CD14-positive monocyte (primary cell): ENCODE measurements at regions not wholly inside any gene's neighbourhood (a gene's known extent, or its start where the extent isn't known, plus 50 kb on each side); places are given as distances from the start of the nearest gene placed in this dataset.

Source experiments
- DNase-seq, 3 donors: peaks; one replicate each; pipeline ENCODE4 v3.0.0-alpha.2; 2011 to 2022
- H2AFZ ChIP-seq: 2 replicates; pipeline ENCODE4 v1.6.0; 2012; ENCODE audit warnings: mild to moderate bottlenecking, low read depth, low read length, inconsistent platforms; ENCODE audit not compliant: insufficient read depth, poor library complexity, severe bottlenecking
- H3K27ac ChIP-seq, 2 donors: 1 replicate in 1 of 2; 2 replicates in 1 of 2; pipeline ENCODE4 v1.5.1; 2012 to 2013; ENCODE audit warnings: low read length in 2 of 2, control low read depth in 1 of 2, inconsistent platforms in 1 of 2, low read depth in 1 of 2, mild to moderate bottlenecking in 1 of 2
- H3K27me3 ChIP-seq, 2 donors: one replicate each; pipeline versions ENCODE4 v1.6.0 to v1.6.1; 2011 to 2013; ENCODE audit warnings: low read length in 2 of 2; ENCODE audit not compliant: control insufficient read depth in 2 of 2, insufficient read depth in 2 of 2
- H3K36me3 ChIP-seq, 2 donors: replicated peaks in 1 of 2; 1 replicate in 1 of 2; 2 replicates in 1 of 2; pipeline versions ENCODE4 v1.5.1 to v1.6.1; 2012 to 2013; ENCODE audit warnings: low read length in 2 of 2, control low read depth in 1 of 2, inconsistent platforms in 1 of 2, mild to moderate bottlenecking in 1 of 2; ENCODE audit not compliant: insufficient read depth in 2 of 2, control insufficient read depth in 1 of 2
- H3K4me1 ChIP-seq, 2 donors: 1 replicate in 1 of 2; 2 replicates in 1 of 2; pipeline versions ENCODE4 v1.5.1 to v1.6.1; 2012 to 2013; ENCODE audit warnings: low read length in 2 of 2, control low read depth in 1 of 2, inconsistent platforms in 1 of 2, mild to moderate bottlenecking in 1 of 2, moderate library complexity in 1 of 2; ENCODE audit not compliant: insufficient read depth in 2 of 2, control insufficient read depth in 1 of 2
- H3K4me2 ChIP-seq: replicated peaks from 2 replicates; pipeline ENCODE3; 2012; ENCODE audit warnings: low read length, moderate library complexity, mild to moderate bottlenecking; ENCODE audit not compliant: poor library complexity, severe bottlenecking; ENCODE audit errors: extremely low read depth
- H3K4me3 ChIP-seq, 3 experiments: fragments of 200-600 bp in 1 of 3; sonication (generic) in 1 of 3; replicated peaks in 1 of 3; 1 replicate in 2 of 3; 2 replicates in 1 of 3; pipeline ENCODE4 v1.5.1; 2011 to 2013; ENCODE audit warnings: low read length in 3 of 3, mild to moderate bottlenecking in 3 of 3, control low read depth in 2 of 3, low read depth in 2 of 3, inconsistent platforms in 1 of 3, moderate library complexity in 1 of 3
- H3K79me2 ChIP-seq: 2 replicates; pipeline ENCODE4 v1.6.0; 2012; ENCODE audit warnings: mild to moderate bottlenecking, control low read depth, inconsistent platforms, low read length, moderate library complexity; ENCODE audit not compliant: insufficient read depth
- H3K9ac ChIP-seq: 2 replicates; pipeline ENCODE4 v1.6.0; 2017; ENCODE audit warnings: low read length, mild to moderate bottlenecking; ENCODE audit not compliant: insufficient read depth, poor library complexity, severe bottlenecking
- H3K9me3 ChIP-seq, 2 donors: replicated peaks in 1 of 2; 1 replicate in 1 of 2; 2 replicates in 1 of 2; pipeline versions ENCODE4 v1.5.1 to v1.6.1; 2012 to 2013; ENCODE audit warnings: low read length in 2 of 2, control low read depth in 1 of 2; ENCODE audit not compliant: control insufficient read depth in 1 of 2, insufficient read depth in 1 of 2
- H4K20me1 ChIP-seq: 2 replicates; pipeline ENCODE4 v1.6.0; 2012; ENCODE audit warnings: mild to moderate bottlenecking, low read length, control low read depth, moderate library complexity; ENCODE audit not compliant: insufficient read depth
- H3K27ac Mint-ChIP-seq, 7 donors: one replicate each; pipeline ENCODE4 v1.8.0; 2020; ENCODE audit warnings: mild to moderate bottlenecking in 7 of 7, mixed read lengths in 7 of 7, moderate library complexity in 6 of 7, inconsistent platforms in 2 of 7
- H3K27me3 Mint-ChIP-seq, 3 donors: one replicate each; pipeline ENCODE4 v1.8.0; 2021 to 2022; ENCODE audit warnings: low read depth in 3 of 3, mild to moderate bottlenecking in 3 of 3, mixed read lengths in 3 of 3, moderate library complexity in 3 of 3, inconsistent platforms in 1 of 3
- H3K36me3 Mint-ChIP-seq, 2 donors: one replicate each; pipeline ENCODE4 v1.8.0; 2020; ENCODE audit warnings: mixed read lengths in 2 of 2, inconsistent platforms in 1 of 2, mild to moderate bottlenecking in 1 of 2
- H3K4me1 Mint-ChIP-seq: one replicate; pipeline ENCODE4 v1.8.0; 2020; ENCODE audit warnings: mild to moderate bottlenecking, mixed read lengths
- H3K4me3 Mint-ChIP-seq, 2 donors: one replicate each; pipeline ENCODE4 v1.8.0; 2020; ENCODE audit warnings: mild to moderate bottlenecking in 2 of 2, mixed read lengths in 2 of 2, moderate library complexity in 1 of 2
- H3K9me3 Mint-ChIP-seq, 7 donors: one replicate each; pipeline ENCODE4 v1.8.0; 2020 to 2022; ENCODE audit warnings: mixed read lengths in 7 of 7, mild to moderate bottlenecking in 6 of 7, moderate library complexity in 6 of 7, inconsistent platforms in 2 of 7
- WGBS: methylation state at CpG from one replicate; pipeline ENCODE4 v1.1.5; 2013; ENCODE audit warnings: missing lambda C conversion rate; ENCODE audit not compliant: insufficient coverage; 5-methylcytosine and 5-hydroxymethylcytosine counted together
- intact Hi-C, 2 donors: fragments of 100-400 bp; cut with micrococcal nuclease; formaldehyde crosslinking; loops; one replicate each; pipeline versions ENCODE4 v1.15.0 to v1.15.1; 2023
- TF ChIP-seq, protein P1 (sequence below): fragments of 200-600 bp; IDR thresholded peaks from one replicate; pipeline ENCODE4 v1.8.0; 2022; ENCODE audit warnings: antibody characterized with exemption, mild to moderate bottlenecking

- no peak for DNase-seq
- H4K20me1 ChIP-seq, result no peaks in the 10 kb centered on the region
- H3K9ac ChIP-seq, result no peak overlapping the region
- TF ChIP-seq, protein P1, sequence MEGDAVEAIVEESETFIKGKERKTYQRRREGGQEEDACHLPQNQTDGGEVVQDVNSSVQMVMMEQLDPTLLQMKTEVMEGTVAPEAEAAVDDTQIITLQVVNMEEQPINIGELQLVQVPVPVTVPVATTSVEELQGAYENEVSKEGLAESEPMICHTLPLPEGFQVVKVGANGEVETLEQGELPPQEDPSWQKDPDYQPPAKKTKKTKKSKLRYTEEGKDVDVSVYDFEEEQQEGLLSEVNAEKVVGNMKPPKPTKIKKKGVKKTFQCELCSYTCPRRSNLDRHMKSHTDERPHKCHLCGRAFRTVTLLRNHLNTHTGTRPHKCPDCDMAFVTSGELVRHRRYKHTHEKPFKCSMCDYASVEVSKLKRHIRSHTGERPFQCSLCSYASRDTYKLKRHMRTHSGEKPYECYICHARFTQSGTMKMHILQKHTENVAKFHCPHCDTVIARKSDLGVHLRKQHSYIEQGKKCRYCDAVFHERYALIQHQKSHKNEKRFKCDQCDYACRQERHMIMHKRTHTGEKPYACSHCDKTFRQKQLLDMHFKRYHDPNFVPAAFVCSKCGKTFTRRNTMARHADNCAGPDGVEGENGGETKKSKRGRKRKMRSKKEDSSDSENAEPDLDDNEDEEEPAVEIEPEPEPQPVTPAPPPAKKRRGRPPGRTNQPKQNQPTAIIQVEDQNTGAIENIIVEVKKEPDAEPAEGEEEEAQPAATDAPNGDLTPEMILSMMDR, result no peak
- Mint-ChIP-seq H3K4me1 (no peaks in the 10 kb centered on the region), H3K27me3 (no peaks in the 10 kb centered on the region), H3K4me3 (no peak overlapping the region), H3K27ac (no peak overlapping the region), H3K9me3 (peaks cover 0 to 9% (median 5%) of the 10 kb centered on the region in 7 donors), H3K36me3 (no peaks in the 10 kb centered on the region)
- intact Hi-C loops, result no loop called here
- no peaks in the 10 kb centered on the region for H3K79me2 ChIP-seq
- no peaks in the 10 kb centered on the region for H3K4me1 ChIP-seq
- H3K9me3 ChIP-seq, result peaks cover 4 to 5% of the 10 kb centered on the region in 2 donors
- no peaks in the 10 kb centered on the region for H3K36me3 ChIP-seq
- no peaks in the 10 kb centered on the region for H3K27me3 ChIP-seq
- H2AFZ ChIP-seq, result no peak overlapping the region
- no peak overlapping the region for H3K27ac ChIP-seq
- WGBS, result no CpG with 5 or more reads among the region's 3 CpGs
- H3K4me3 ChIP-seq, result no peak overlapping the region
- H3K4me2 ChIP-seq, result no peak overlapping the region
Measured at GRCh38 chr1:68848017-68848416, 351.1 kb upstream of the DEPDC1 start.

DNA sequence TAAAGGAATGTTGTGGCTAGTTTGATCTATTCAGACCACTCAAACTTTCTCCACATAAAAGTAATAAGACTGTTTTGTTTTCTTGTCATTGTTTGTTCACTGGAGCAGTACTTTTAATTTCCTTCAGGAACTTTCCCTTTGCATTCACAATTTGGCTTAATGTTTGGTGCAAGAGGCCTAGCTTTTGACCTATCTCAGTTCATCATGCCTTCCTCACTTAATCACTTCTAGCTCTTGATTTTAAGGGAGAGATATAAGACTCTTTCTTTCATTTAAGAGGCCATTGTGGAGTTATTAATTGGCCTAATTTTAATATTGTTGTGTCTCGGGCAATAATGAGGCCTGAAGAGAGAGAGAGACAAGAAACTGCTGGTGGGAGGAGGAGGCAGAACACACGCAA, 371.7 kb upstream of the DEPDC1 start:
- H2AFZ ChIP-seq, result no peak overlapping the region
- Mint-ChIP-seq H3K4me1 (no peaks in the 10 kb centered on the region), H3K27ac (no peak overlapping the region), H3K36me3 (no peaks in the 10 kb centered on the region), H3K9me3 (peaks cover 5 to 30% (median 20%) of the 10 kb centered on the region in 7 donors), H3K27me3 (no peaks in the 10 kb centered on the region), H3K4me3 (no peak overlapping the region)
- intact Hi-C loops, result no loop called here
- H3K4me2 ChIP-seq, result no peak overlapping the region
- H3K27ac ChIP-seq, result no peak overlapping the region
- peaks cover 24 to 32% of the 10 kb centered on the region in 2 donors for H3K9me3 ChIP-seq
- H4K20me1 ChIP-seq, result no peaks in the 10 kb centered on the region
- H3K27me3 ChIP-seq, result no peaks in the 10 kb centered on the region
- no peak overlapping the region for H3K4me3 ChIP-seq
- H3K36me3 ChIP-seq, result no peaks in the 10 kb centered on the region
- WGBS, result no CpG with 5 or more reads among the region's 2 CpGs
- H3K4me1 ChIP-seq, result no peaks in the 10 kb centered on the region
- H3K9ac ChIP-seq, result no peak overlapping the region
- no peak for DNase-seq
- no peaks in the 10 kb centered on the region for H3K79me2 ChIP-seq
- TF ChIP-seq, protein P1, result no peak
